ENCODE measurements at regions not wholly inside any gene's neighbourhood (a gene's known extent, or its start where the extent isn't known, plus 50 kb on each side); places are given as distances from the start of the nearest gene placed in this dataset.
A peak's percentile ranks its signal among the peaks of the same experiment; 100 is the strongest.

- Histone ChIP-seq H3K27me3 (no peaks in the 10 kb centered on the region), H3K36me3 (no peaks in the 10 kb centered on the region), H3K4me1 (no peaks in the 10 kb centered on the region), H3K27ac (no peak overlapping the region), H3K4me3 (no peak overlapping the region), H3K9me3 (no peaks in the 10 kb centered on the region)
- DNase-seq (no peak), ATAC-seq (ENCODE audit: low FRiP score in 2 of 2) (no peak)
- TF ChIP-seq POLR2A (IDR thresholded peaks at IDR 0.05) (no peak), EP300 (IDR thresholded peaks at IDR 0.05) (no peak), CTCF (IDR thresholded peaks at IDR 0.05) (no peak), POLR2AphosphoS5 (IDR thresholded peaks at IDR 0.05) (no peak)
- 54 to 62% methylated on average over 2 of the region's 2 CpGs for WGBS, 2 donors
Measured at GRCh38 chr6:19135706-19136105, 701.5 kb upstream of the ID4 start.

- ATAC-seq (ENCODE audit: low FRiP score in 2 of 2) (no peak), DNase-seq (no peak)
- H3K9me3 ChIP-seq, result no peaks in the 10 kb centered on the region
- H3K4me3 ChIP-seq, result no peak overlapping the region
- H3K27me3 ChIP-seq, result no peaks in the 10 kb centered on the region
- H3K36me3 ChIP-seq, result no peaks in the 10 kb centered on the region
- 57 to 73% methylated on average over 4 of the region's 4 CpGs for WGBS, 2 donors
- TF ChIP-seq EP300 (IDR thresholded peaks at IDR 0.05) (no peak), CTCF (IDR thresholded peaks at IDR 0.05) (no peak), POLR2A (IDR thresholded peaks at IDR 0.05) (no peak), POLR2AphosphoS5 (IDR thresholded peaks at IDR 0.05) (no peak)
- no peaks in the 10 kb centered on the region for H3K4me1 ChIP-seq
- no peak overlapping the region for H3K27ac ChIP-seq
Measured at GRCh38 chr6:19137505-19137904, 699.7 kb upstream of the ID4 start.

- Histone ChIP-seq H3K9me3 (no peaks in the 10 kb centered on the region), H3K27me3 (no peaks in the 10 kb centered on the region), H3K4me1 (no peaks in the 10 kb centered on the region), H3K27ac (no peak overlapping the region), H3K4me3 (no peak overlapping the region), H3K36me3 (no peaks in the 10 kb centered on the region)
- WGBS, 2 donors, result 55 to 63% methylated on average over 5 of the region's 5 CpGs
- DNase-seq, result no peak
- TF ChIP-seq POLR2A (IDR thresholded peaks at IDR 0.05), result no peak
- no peak for TF ChIP-seq CTCF (IDR thresholded peaks at IDR 0.05)
- TF ChIP-seq EP300 (IDR thresholded peaks at IDR 0.05), result no peak
- no peak for TF ChIP-seq POLR2AphosphoS5 (IDR thresholded peaks at IDR 0.05)
- ATAC-seq (ENCODE audit: low FRiP score in 2 of 2), result no peak
Measured at GRCh38 chr6:19142275-19142674, 694.9 kb upstream of the ID4 start.

- DNase-seq (no peak), ATAC-seq (ENCODE audit: low FRiP score in 2 of 2) (no peak)
- no peak overlapping the region for H3K4me3 ChIP-seq
- TF ChIP-seq EP300 (IDR thresholded peaks at IDR 0.05) (no peak), POLR2AphosphoS5 (IDR thresholded peaks at IDR 0.05) (no peak), CTCF (IDR thresholded peaks at IDR 0.05) (no peak), POLR2A (IDR thresholded peaks at IDR 0.05) (no peak)
- H3K4me1 ChIP-seq, result no peaks in the 10 kb centered on the region
- H3K27me3 ChIP-seq, result no peaks in the 10 kb centered on the region
- 75 to 85% methylated on average over 3 of the region's 3 CpGs for WGBS, 2 donors
- no peaks in the 10 kb centered on the region for H3K36me3 ChIP-seq
- no peak overlapping the region for H3K27ac ChIP-seq
- no peaks in the 10 kb centered on the region for H3K9me3 ChIP-seq
Measured at GRCh38 chr6:19150307-19150706, 686.9 kb upstream of the ID4 start.

GRCh38 chr6:19153270-19153980 lies 683.7 kb upstream of the ID4 start:
- 78 to 89% methylated on average over 7 of the region's 7 CpGs for WGBS, 2 donors
- no peak overlapping the region for H3K4me3 ChIP-seq
- DNase-seq (no peak), ATAC-seq (ENCODE audit: low FRiP score in 2 of 2) (peak in 1 of 2 donors; percentile 88)
- no peaks in the 10 kb centered on the region for H3K9me3 ChIP-seq
- no peaks in the 10 kb centered on the region for H3K27me3 ChIP-seq
- H3K27ac ChIP-seq, result no peak overlapping the region
- H3K4me1 ChIP-seq, result no peaks in the 10 kb centered on the region
- TF ChIP-seq POLR2A (IDR thresholded peaks at IDR 0.05) (no peak), POLR2AphosphoS5 (IDR thresholded peaks at IDR 0.05) (no peak), CTCF (IDR thresholded peaks at IDR 0.05) (no peak)
- H3K36me3 ChIP-seq, result no peaks in the 10 kb centered on the region

All from upper lobe of left lung (tissue), 6 donors.